Occipital lobe (tissue), 2 donors: ENCODE measurements at regions not wholly inside any gene's neighbourhood (a gene's known extent, or its start where the extent isn't known, plus 50 kb on each side); places are given as distances from the start of the nearest gene placed in this dataset. TPM values are rescaled to one million over a fixed set of nuclear protein-coding genes. Genes with fewer than 3 reads are reported as not detected.
"Not testable (repeated sequence)": the region's sequence is repeated elsewhere in the genome, so short reads cannot be mapped to it uniquely, and the experiment has no call there.

ENCODE experiments used
- DNase-seq: peaks from one replicate; lab custom pipeline; 2025; lab: John Stamatoyannopoulos, UW
- small RNA-seq: library from RNA; depleted of rRNA; stranded (forward); fragments of <200 nt; gene quantifications from one replicate; pipeline ENCODE3, GENCODE V24; 2014

GRCh38 chr6:113772961-113773360 lies 84.2 kb upstream of the MARCKS start:
- no peak for DNase-seq

GRCh38 chr6:113774127-113774825 lies 82.9 kb upstream of the MARCKS start:
- DNase-seq = no peak

- no peak for DNase-seq
Measured at GRCh38 chr6:113776998-113777397, 80.1 kb upstream of the MARCKS start.

GRCh38 chr6:113777601-113778000 lies 79.5 kb upstream of the MARCKS start:
- no peak for DNase-seq

GRCh38 chr6:113779656-113780055 lies 77.5 kb upstream of the MARCKS start:
- DNase-seq = no peak

GRCh38 chr6:113782636-113783035 lies 74.5 kb upstream of the MARCKS start:
- DNase-seq = no peak

GRCh38 chr6:113786168-113786567 lies 71.0 kb upstream of the MARCKS start:
- no peak for DNase-seq

GRCh38 chr6:113788586-113788985 lies 68.6 kb upstream of the MARCKS start:
- DNase-seq = no peak

GRCh38 chr6:113791225-113791624 lies 65.9 kb upstream of the MARCKS start:
- not testable (repeated sequence) for DNase-seq

- DNase-seq = not testable (repeated sequence)
Measured at GRCh38 chr6:113795371-113795770, 61.8 kb upstream of the MARCKS start.

- no peak for DNase-seq
Measured at GRCh38 chr6:113796038-113796437, 61.1 kb upstream of the MARCKS start.

GRCh38 chr6:113802779-113803178 lies 54.4 kb upstream of the MARCKS start:
- no peak for DNase-seq

GRCh38 chr6:113805173-113805790 lies 51.9 kb upstream of the MARCKS start:
- no peak for DNase-seq

GRCh38 chr6:113805811-113806495 lies 51.2 kb upstream of the MARCKS start:
- DNase-seq = no peak

Small RNA genes lying in the stretch of these regions (small RNA-seq; reads per million reads assigned to genes)
- gene RNU6-1163P = not detected
